Upper lobe of right lung (tissue), 1 donor: ENCODE measurements at regions not wholly inside any gene's neighbourhood (a gene's known extent, or its start where the extent isn't known, plus 50 kb on each side); places are given as distances from the start of the nearest gene placed in this dataset.

Source experiments
- ATAC-seq: fragments of 200-7000 bp; cut with Tn5 transposase; one replicate; pipeline ENCODE4 v1.9.1; 2020; ENCODE audit warnings: mild to moderate bottlenecking, moderate library complexity
- DNase-seq: peaks from one replicate; pipeline ENCODE4 v3.0.0-alpha.2; 2020
- H3K27ac ChIP-seq: fragments of 200-600 bp; one replicate; pipeline ENCODE4 v1.8.0; 2022
- H3K27me3 ChIP-seq: fragments of 200-600 bp; one replicate; pipeline ENCODE4 v1.8.0; 2022; ENCODE audit warnings: mild to moderate bottlenecking
- H3K36me3 ChIP-seq: fragments of 200-600 bp; one replicate; pipeline ENCODE4 v1.8.0; 2022
- H3K4me1 ChIP-seq: fragments of 200-600 bp; one replicate; pipeline ENCODE4 v1.8.0; 2022
- H3K4me3 ChIP-seq: fragments of 200-600 bp; one replicate; pipeline ENCODE4 v1.8.0; 2022; ENCODE audit warnings: mild to moderate bottlenecking
- H3K9me3 ChIP-seq: fragments of 200-600 bp; one replicate; pipeline ENCODE4 v1.8.0; 2022
- intact Hi-C: fragments of 100-400 bp; cut with DNase I; formaldehyde crosslinking; loops from one replicate; pipeline ENCODE4 v1.11.0; 2022
- TF ChIP-seq, protein P1 (sequence below): fragments of 200-600 bp; IDR thresholded peaks from one replicate; pipeline ENCODE4 v1.8.0; 2022; ENCODE audit warnings: antibody characterized with exemption
- donor health status: DM: no; HTN: yes; CAD: no; lungs with severe emphysema.

DNA sequence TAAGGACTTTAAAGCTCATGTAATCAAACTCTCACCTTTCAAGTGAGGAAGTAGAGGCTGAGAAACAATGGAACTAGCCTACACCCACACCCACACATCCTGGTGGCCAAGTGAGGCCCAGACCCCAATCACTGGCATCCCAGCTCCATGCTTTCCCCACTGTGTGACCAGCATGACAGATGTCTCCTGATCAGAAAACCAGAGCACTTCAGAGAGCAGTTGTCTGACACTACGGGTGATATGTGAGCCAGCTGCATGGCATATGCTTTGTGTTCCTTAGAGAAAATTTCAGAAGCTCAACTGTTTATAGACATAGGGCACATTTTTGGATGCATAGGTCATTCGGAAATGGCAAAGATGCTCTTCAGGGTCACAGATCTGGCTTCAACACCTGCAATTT lies 315.2 kb downstream of the NDFIP2 start:
- TF ChIP-seq, protein P1, sequence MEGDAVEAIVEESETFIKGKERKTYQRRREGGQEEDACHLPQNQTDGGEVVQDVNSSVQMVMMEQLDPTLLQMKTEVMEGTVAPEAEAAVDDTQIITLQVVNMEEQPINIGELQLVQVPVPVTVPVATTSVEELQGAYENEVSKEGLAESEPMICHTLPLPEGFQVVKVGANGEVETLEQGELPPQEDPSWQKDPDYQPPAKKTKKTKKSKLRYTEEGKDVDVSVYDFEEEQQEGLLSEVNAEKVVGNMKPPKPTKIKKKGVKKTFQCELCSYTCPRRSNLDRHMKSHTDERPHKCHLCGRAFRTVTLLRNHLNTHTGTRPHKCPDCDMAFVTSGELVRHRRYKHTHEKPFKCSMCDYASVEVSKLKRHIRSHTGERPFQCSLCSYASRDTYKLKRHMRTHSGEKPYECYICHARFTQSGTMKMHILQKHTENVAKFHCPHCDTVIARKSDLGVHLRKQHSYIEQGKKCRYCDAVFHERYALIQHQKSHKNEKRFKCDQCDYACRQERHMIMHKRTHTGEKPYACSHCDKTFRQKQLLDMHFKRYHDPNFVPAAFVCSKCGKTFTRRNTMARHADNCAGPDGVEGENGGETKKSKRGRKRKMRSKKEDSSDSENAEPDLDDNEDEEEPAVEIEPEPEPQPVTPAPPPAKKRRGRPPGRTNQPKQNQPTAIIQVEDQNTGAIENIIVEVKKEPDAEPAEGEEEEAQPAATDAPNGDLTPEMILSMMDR = no peak
- DNase-seq = no peak
- no peak for ATAC-seq
- H3K9me3 ChIP-seq = no peaks in the 10 kb centered on the region
- intact Hi-C loops = no loop called here
- no peaks in the 10 kb centered on the region for H3K27me3 ChIP-seq
- H3K4me1 ChIP-seq = no peaks in the 10 kb centered on the region
- H3K36me3 ChIP-seq = no peaks in the 10 kb centered on the region
- H3K4me3 ChIP-seq = no peak overlapping the region
- H3K27ac ChIP-seq = no peak overlapping the region

DNA sequence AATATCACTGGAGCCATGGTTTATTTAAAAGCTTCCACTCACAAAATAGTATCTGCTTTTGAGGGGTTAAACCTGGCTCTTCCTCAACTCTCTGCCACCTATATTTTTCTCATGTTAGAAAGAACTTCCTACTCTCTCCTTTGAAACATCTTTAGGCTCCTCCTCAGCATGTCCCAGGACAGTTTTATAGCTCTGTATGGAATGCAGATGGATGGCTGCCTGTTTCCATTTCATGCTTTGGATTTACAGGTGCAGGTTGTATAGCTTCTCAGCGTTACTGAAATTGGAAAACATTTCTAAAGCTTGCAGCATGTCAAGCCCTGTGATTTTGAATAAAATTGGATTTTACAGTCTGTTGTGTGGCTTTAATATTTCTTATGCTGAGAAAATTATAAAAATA lies 314.0 kb downstream of the NDFIP2 start:
- Histone ChIP-seq H3K27me3 (no peaks in the 10 kb centered on the region), H3K27ac (no peak overlapping the region), H3K36me3 (no peaks in the 10 kb centered on the region), H3K4me1 (no peaks in the 10 kb centered on the region), H3K9me3 (no peaks in the 10 kb centered on the region), H3K4me3 (no peak overlapping the region)
- intact Hi-C loops = no loop called here
- ATAC-seq = no peak
- TF ChIP-seq, protein P1 = no peak
- no peak for DNase-seq

DNA sequence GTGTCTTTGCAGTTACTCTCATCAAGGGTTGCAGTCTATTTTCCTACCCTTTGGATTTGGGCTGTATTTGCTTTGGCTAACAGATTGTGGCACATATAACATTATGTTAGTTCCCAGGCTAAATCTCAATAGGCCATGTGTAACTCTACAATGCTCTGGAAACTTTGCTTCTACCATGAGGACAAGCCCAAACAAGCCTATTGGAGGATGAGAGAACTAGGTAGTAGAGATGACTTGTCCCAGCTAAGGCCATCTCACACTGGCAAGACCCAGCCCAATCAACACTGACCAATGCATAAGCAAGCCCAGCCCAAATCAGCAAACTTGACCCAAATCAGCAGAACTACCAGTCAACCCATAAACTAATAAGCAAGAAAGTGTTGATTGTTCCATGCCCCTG lies 311.8 kb downstream of the NDFIP2 start:
- Histone ChIP-seq H3K27me3 (no peaks in the 10 kb centered on the region), H3K27ac (no peak overlapping the region), H3K36me3 (no peaks in the 10 kb centered on the region), H3K4me1 (no peaks in the 10 kb centered on the region), H3K4me3 (no peak overlapping the region), H3K9me3 (no peaks in the 10 kb centered on the region)
- TF ChIP-seq, protein P1 = no peak
- intact Hi-C loops = no loop called here
- no peak for DNase-seq
- no peak for ATAC-seq

DNA sequence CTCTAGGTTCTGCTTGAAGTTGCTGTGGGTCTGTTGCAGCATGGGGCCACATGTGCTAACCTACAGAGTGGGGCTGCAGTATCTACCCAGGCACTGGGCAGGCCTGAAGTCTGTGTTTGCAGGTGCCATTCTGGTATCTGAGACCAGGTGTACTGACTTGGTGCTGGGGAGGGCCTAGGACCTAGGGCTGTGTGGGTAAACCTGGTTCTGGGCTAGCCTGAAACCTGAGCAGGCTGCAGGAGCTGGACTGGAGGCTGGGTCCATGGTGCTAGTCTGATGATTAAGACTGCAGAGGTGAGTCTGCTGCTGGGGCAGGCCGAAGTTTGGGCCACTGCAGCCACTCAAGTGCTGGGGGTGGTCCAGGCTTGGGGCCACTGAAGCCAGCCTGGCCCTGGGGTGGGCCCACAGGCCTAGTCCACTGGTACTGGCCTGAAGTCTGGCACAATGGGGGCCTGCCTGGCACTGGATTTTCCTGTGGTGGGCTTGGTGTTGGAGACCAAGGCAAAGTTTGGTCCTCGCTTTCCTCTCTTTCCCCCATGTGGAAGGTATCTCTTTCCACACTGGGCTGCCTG lies 310.6 kb downstream of the NDFIP2 start:
- ATAC-seq (peak; percentile 34), DNase-seq (no peak)
- Histone ChIP-seq H3K36me3 (no peaks in the 10 kb centered on the region), H3K27ac (no peak overlapping the region), H3K4me1 (no peaks in the 10 kb centered on the region), H3K4me3 (no peak overlapping the region), H3K9me3 (no peaks in the 10 kb centered on the region), H3K27me3 (no peaks in the 10 kb centered on the region)
- TF ChIP-seq, protein P1 = no peak
- intact Hi-C loops = no loop called here

DNA sequence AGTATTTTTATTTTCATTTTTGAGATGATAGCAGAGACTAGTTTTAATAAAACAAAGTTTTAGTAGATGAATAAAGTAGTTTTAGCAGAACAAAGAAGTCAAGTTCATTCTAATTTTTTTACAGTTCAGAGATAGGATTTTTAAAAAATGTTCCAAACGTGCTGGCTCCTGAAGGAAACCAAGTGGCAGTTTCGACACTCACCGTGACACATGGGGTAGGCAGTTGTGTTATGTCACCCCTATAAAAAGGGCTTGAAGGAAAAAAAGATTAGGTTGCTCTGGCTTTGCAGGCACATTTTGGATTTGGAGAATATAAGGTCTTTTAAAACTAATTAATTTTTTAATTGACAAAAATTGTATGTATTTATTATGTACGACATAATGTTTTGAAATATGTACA lies 305.2 kb downstream of the NDFIP2 start:
- H3K4me1 ChIP-seq = no peaks in the 10 kb centered on the region
- intact Hi-C loops = no loop called here
- H3K9me3 ChIP-seq = no peaks in the 10 kb centered on the region
- TF ChIP-seq, protein P1 = no peak
- no peaks in the 10 kb centered on the region for H3K36me3 ChIP-seq
- no peaks in the 10 kb centered on the region for H3K27me3 ChIP-seq
- no peak for DNase-seq
- no peak for ATAC-seq
- H3K4me3 ChIP-seq = no peak overlapping the region
- no peak overlapping the region for H3K27ac ChIP-seq

DNA sequence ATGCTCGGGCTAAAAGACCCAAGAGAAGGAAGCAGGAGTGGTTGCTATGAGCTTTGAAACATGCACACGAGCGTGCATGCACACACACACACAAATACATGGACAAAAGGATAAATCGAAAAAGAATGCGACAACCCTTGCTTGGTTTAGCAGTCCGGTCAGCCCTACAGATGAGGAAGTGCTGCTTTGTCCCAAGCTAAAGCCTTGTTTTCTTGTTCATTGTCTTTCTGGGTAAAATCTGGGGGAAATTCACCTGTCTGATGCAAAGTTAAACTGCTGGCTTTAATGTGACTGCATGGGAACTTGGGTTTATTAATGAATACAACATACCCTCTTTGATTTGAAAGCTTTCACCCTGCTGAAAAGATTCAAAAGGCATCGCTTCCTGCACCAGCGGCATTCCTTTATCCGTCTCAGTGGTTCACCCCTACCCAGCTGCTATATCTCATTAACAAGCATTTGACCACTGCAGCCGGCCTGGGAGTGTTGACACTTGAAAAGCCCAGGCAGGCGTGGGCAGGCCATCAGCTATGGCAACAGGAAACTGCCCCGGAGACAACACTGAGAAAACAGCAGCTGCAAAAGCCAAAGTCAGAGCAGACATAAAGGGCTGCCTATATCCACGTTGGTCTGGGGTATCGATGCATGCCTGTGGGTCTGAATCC lies 301.7 kb downstream of the NDFIP2 start:
- Histone ChIP-seq H3K27me3 (no peaks in the 10 kb centered on the region), H3K27ac (no peak overlapping the region), H3K4me1 (peaks cover 7% of the 10 kb centered on the region), H3K36me3 (no peaks in the 10 kb centered on the region), H3K9me3 (no peaks in the 10 kb centered on the region), H3K4me3 (no peak overlapping the region)
- intact Hi-C loops = no loop called here
- DNase-seq (peak; percentile 76), ATAC-seq (peak; percentile 93)
- TF ChIP-seq, protein P1 = no peak
